ENCODE measurements at regions not wholly inside any gene's neighbourhood (a gene's known extent, or its start where the extent isn't known, plus 50 kb on each side); places are given as distances from the start of the nearest gene placed in this dataset.

- no peak for ATAC-seq (ENCODE audit: low FRiP score in 2 of 2)
- no peaks in the 10 kb centered on the region for H3K27me3 ChIP-seq
Observed at GRCh38 chr6:37557645-37558114, 58.0 kb upstream of the CCDC167 start.

GRCh38 chr6:37556881-37557644, 57.4 kb upstream of the CCDC167 start:
- Histone ChIP-seq H3K27ac (no peak overlapping the region), H3K27me3 (no peaks in the 10 kb centered on the region), H3K9me3 (no peaks in the 10 kb centered on the region), H3K36me3 (no peaks in the 10 kb centered on the region), H3K4me1 (no peaks in the 10 kb centered on the region), H3K4me3 (no peak overlapping the region)
- TF ChIP-seq CTCF (IDR thresholded peaks at IDR 0.05) (no peak), POLR2AphosphoS5 (IDR thresholded peaks at IDR 0.05) (no peak), EP300 (IDR thresholded peaks at IDR 0.05) (no peak)
- DNase-seq, result no peak
- 83 to 84% methylated on average over 11 to 15 of the region's 15 CpGs for WGBS, 2 donors
- ATAC-seq (ENCODE audit: low FRiP score in 2 of 2), result no peak

More at GRCh38 chr6:37557645-37558114, 58.0 kb upstream of the CCDC167 start:
- TF ChIP-seq POLR2AphosphoS5 (IDR thresholded peaks at IDR 0.05) (no peak), CTCF (IDR thresholded peaks at IDR 0.05) (no peak), EP300 (IDR thresholded peaks at IDR 0.05) (no peak), POLR2A (IDR thresholded peaks at IDR 0.05) (no peak)
- no peaks in the 10 kb centered on the region for H3K36me3 ChIP-seq
- 79 to 87% methylated on average over 8 of the region's 8 CpGs for WGBS, 2 donors
- no peaks in the 10 kb centered on the region for H3K9me3 ChIP-seq
- DNase-seq, result no peak
- H3K4me1 ChIP-seq, result no peaks in the 10 kb centered on the region
- H3K4me3 ChIP-seq, result no peak overlapping the region
- no peak overlapping the region for H3K27ac ChIP-seq

GRCh38 chr6:37555040-37555781, 55.5 kb upstream of the CCDC167 start:
- H3K27ac ChIP-seq, result no peak overlapping the region
- no peaks in the 10 kb centered on the region for H3K4me1 ChIP-seq
- H3K27me3 ChIP-seq, result no peaks in the 10 kb centered on the region
- TF ChIP-seq CTCF (IDR thresholded peaks at IDR 0.05), result no peak
- no peak for TF ChIP-seq POLR2AphosphoS5 (IDR thresholded peaks at IDR 0.05)
- no peak for TF ChIP-seq EP300 (IDR thresholded peaks at IDR 0.05)
- no peak for TF ChIP-seq POLR2A (IDR thresholded peaks at IDR 0.05)
- ATAC-seq (ENCODE audit: low FRiP score in 2 of 2) (no peak), DNase-seq (no peak)
- no peaks in the 10 kb centered on the region for H3K36me3 ChIP-seq
- H3K4me3 ChIP-seq, result no peak overlapping the region
- no peaks in the 10 kb centered on the region for H3K9me3 ChIP-seq
- WGBS, 2 donors, result 76 to 84% methylated on average over 10 to 17 of the region's 17 CpGs

- H3K9me3 ChIP-seq, result no peaks in the 10 kb centered on the region
- H3K27me3 ChIP-seq, result no peaks in the 10 kb centered on the region
- H3K27ac ChIP-seq, result no peak overlapping the region
Observed at GRCh38 chr6:37554480-37554819, 54.8 kb upstream of the CCDC167 start.

More at GRCh38 chr6:37554480-37554819, 54.8 kb upstream of the CCDC167 start:
- Histone ChIP-seq H3K4me3 (no peak overlapping the region), H3K36me3 (no peaks in the 10 kb centered on the region), H3K4me1 (no peaks in the 10 kb centered on the region)
- TF ChIP-seq CTCF (IDR thresholded peaks at IDR 0.05) (no peak), POLR2A (IDR thresholded peaks at IDR 0.05) (no peak), POLR2AphosphoS5 (IDR thresholded peaks at IDR 0.05) (no peak), EP300 (IDR thresholded peaks at IDR 0.05) (no peak)
- ATAC-seq (ENCODE audit: low FRiP score in 2 of 2) (no peak), DNase-seq (no peak)
- WGBS, 2 donors, result 89 to 91% methylated on average over 6 of the region's 6 CpGs
